H1 (cell line): ENCODE measurements at regions not wholly inside any gene's neighbourhood (a gene's known extent, or its start where the extent isn't known, plus 50 kb on each side); places are given as distances from the start of the nearest gene placed in this dataset.

Experiments
- ASH2L ChIP-seq: fragments of 200-600, 300-600 bp; sonication (generic); IDR thresholded peaks from one replicate; pipeline ENCODE4 v1.7.1; 2017; ENCODE audit warnings: low read length
- ATF3 ChIP-seq: IDR thresholded peaks from 2 replicates; pipeline ENCODE4 v1.6.1; 2011; ENCODE audit warnings: low read depth, mild to moderate bottlenecking, low read length; ENCODE audit not compliant: insufficient read depth
- CHD7 ChIP-seq: fragments of 300-600 bp; sonication (generic); IDR thresholded peaks from 2 replicates; pipeline ENCODE4 v1.7.1; 2012; ENCODE audit warnings: low read length, moderate library complexity, mild to moderate bottlenecking, inconsistent platforms; ENCODE audit not compliant: insufficient replicate concordance
- CREB1 ChIP-seq: IDR thresholded peaks from 2 replicates; pipeline ENCODE4 v1.6.1; 2012; ENCODE audit warnings: inconsistent platforms
- E2F6 ChIP-seq: IDR thresholded peaks from 2 replicates; pipeline ENCODE4 v1.6.1; 2012; ENCODE audit warnings: inconsistent platforms
- NANOG ChIP-seq: IDR thresholded peaks from 2 replicates; pipeline ENCODE4 v1.6.1; 2011; ENCODE audit warnings: low read length, low read depth, mild to moderate bottlenecking, inconsistent platforms; ENCODE audit not compliant: insufficient read depth, poor library complexity, severe bottlenecking
- POU5F1 ChIP-seq: IDR thresholded peaks from 2 replicates; pipeline ENCODE4 v1.6.1; 2011; ENCODE audit warnings: low read depth, mild to moderate bottlenecking, low read length, moderate library complexity
- RFX5 ChIP-seq: IDR thresholded peaks from 2 replicates; pipeline ENCODE4 v1.6.1; 2011; ENCODE audit warnings: low read depth, low read length, improper control_type of control experiment, borderline replicate concordance
- RXRA ChIP-seq: IDR thresholded peaks from 2 replicates; pipeline ENCODE4 v1.6.1; 2011; ENCODE audit warnings: low read depth, mild to moderate bottlenecking, low read length, moderate library complexity; ENCODE audit not compliant: insufficient read depth
- SRF ChIP-seq: IDR thresholded peaks from 2 replicates; pipeline ENCODE4 v1.6.1; 2011; ENCODE audit warnings: mild to moderate bottlenecking, low read depth, low read length, moderate library complexity
- TAF7 ChIP-seq: optimal IDR thresholded peaks from 2 replicates; pipeline ENCODE3; 2011; ENCODE audit warnings: low read depth, mild to moderate bottlenecking, inconsistent platforms, low read length, moderate library complexity, borderline replicate concordance

DNA sequence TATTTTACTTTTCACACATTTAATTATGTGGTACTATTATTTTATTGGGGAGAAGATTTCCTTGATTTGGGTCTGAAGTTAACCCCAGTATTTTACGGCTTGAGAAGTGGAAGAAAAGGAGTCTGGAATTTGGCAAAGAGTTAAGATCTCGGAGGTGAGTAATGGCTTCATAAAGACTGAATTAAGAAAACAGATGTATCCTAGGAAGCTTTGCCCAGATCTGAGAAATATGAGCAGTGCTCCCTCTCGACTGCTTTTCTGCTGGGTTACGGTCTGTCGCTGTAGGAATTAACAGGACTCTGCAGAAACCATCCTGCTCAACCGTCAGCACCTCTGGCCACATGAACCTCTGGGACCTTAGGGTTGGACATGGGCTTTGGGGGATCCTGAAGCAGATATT is 163.6 kb upstream of the NDN start (continued):
- no peak for TF ChIP-seq CHD7
- TF ChIP-seq ATF3 = no peak
- TF ChIP-seq POU5F1 = no peak
- no peak for TF ChIP-seq SRF
- TF ChIP-seq TAF7 = no peak
- TF ChIP-seq CREB1 = no peak
- TF ChIP-seq E2F6 = no peak
- no peak for TF ChIP-seq RXRA
- no peak for TF ChIP-seq ASH2L
- TF ChIP-seq NANOG = no peak
- no peak for TF ChIP-seq RFX5
